ENCODE measurements at regions not wholly inside any gene's neighbourhood (a gene's known extent, or its start where the extent isn't known, plus 50 kb on each side); places are given as distances from the start of the nearest gene placed in this dataset.
"Not testable (repeated sequence)": the region's sequence is repeated elsewhere in the genome, so short reads cannot be mapped to it uniquely, and the experiment has no call there.

DNA sequence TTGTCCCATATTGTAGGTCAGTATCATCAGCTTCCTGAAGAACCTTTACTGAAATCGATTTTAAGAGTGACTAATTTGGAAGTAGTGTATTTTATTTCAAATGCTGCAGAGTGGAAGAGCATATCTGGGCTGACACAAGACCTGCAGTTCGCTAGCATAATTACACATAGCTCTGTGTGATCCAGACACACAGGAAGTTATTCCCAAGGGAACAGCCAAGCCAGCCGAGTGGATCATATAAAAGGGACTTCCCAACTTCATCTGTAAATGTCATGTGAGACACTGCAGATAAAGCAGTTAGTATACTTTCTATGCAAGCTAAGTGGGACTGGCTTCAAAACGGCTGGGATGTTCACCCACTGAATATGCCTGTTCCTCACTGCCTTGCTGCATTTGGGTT lies 760.4 kb downstream of the SLITRK1 start:
- no peak for DNase-seq (ENCODE audit: low read depth in 2 of 2)

DNA sequence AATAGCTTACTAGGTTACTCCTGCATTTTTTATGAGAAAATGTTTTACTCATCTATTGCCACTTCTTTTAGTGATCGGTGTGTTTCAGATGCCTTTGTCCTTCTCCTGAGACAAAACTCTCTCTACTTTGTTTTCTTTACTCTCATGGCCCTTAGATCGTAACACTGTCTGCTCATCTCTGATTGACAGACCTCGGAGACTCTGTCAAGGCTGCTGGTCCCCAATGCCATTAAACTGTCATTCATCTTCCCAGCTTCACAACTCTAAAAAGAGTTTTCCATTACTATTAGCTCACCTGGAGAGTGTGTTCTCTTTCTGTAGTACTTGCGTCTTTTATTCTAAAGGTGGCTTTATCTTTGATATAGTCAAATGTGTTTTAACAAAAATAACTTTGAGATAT lies 765.2 kb downstream of the SLITRK1 start:
- no peak for DNase-seq (ENCODE audit: low read depth in 2 of 2)

DNA sequence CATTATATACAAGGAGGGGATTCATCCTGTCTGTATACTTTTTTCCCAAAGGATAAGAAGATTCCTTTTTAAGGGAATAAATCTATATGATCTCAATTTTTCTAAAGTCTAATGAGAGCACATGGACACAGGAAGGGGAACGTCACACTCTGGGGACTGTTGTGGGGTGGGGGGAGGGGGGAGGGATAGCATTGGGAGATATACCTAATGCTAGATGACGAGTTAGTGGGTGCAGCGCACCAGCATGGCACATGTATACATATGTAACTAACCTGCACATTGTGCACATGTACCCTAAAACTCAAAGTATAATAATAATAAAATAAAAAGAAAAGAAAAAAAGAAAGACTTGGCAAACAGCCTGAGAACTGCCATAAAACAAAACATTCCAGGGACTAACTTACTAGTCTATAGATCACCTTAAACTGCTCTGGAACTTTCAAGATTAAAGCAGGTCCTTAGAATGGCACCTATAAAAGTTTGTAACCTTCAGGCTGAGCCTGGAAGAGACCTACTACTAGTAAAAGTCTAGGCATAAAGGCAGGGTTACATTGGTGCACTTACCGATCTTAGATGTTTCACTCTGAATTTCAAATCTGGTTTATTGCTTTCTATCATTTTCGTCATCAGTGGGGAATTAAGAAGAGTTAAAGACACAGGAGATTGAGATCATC lies 780.6 kb downstream of the SLITRK1 start:
- DNase-seq (ENCODE audit: low read depth in 2 of 2) = not testable (repeated sequence)

DNA sequence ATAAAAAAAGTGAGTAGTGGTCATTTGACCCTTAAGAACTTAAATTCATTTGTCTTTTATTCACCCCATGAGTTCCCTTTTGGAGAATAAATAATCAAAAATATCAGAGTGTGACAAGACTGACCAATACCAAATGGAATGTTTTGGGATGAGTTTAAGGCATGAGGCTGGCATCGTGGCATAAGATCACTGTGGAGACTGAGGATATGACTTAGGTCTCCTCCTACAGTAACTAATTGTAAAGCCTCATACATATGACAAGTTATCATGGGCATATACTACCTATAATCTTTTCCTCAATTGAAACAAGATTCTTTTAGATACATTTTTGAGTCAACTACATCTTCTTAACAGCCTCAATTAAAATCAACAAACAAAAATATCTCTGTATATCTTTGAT lies 782.0 kb downstream of the SLITRK1 start:
- no peak for DNase-seq (ENCODE audit: low read depth in 2 of 2)

DNA sequence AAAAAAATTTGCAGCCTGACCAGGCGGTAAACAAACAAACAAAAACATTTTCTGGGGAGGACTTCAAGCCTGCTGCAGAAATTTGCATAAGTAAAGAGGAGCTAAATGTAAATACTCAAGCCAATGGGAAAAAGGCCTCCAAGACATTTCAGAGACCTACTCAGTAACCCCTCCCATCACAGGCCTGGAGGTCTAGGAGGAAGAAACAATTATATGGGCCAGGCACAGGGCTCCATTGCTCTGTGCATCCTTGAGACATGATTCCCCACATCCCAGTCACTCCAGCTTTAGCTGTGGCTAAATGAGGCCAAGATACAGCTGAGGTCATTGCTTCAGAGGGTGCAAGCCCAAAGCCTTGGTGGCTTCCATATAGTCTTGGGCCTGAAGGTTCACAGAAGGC lies 793.4 kb downstream of the SLITRK1 start:
- no peak for DNase-seq (ENCODE audit: low read depth in 2 of 2)

DNA sequence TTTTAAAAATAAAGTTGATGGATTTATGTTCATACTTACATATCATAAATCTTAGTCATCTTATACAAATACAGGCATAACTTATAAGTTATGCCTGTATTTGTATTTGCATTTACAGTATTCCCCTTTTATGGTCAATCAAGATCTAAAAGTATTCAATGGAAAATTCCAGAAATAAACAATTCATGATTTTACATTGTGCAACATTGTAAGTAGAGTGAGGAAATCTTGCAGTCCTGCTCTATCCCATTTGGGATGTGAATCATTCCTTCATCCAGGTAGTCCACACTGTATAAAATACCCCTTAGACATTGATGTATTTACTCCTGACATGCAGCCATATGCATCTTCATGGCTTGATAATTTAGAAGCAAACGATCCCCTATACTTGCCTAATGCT lies 795.3 kb downstream of the SLITRK1 start:
- no peak for DNase-seq (ENCODE audit: low read depth in 2 of 2)

DNA sequence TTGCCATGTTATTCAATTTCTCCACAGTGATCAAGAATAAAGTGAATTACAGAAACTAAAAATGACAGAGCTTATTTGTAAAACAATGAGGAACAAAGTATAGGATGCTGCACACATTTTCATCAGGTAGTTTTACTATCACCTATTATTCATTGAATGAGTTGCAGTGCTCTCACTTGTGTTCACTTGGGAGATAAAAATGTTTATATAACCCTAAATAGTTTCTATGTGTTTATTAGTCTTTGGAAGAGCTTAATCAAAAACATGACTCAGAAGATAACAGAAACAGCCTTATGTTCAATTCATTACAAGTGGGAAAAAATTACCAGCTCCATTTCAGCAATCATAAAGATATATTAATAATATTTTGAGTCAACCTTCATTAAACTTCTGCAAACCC lies 796.2 kb downstream of the SLITRK1 start:
- no peak for DNase-seq (ENCODE audit: low read depth in 2 of 2)

DNA sequence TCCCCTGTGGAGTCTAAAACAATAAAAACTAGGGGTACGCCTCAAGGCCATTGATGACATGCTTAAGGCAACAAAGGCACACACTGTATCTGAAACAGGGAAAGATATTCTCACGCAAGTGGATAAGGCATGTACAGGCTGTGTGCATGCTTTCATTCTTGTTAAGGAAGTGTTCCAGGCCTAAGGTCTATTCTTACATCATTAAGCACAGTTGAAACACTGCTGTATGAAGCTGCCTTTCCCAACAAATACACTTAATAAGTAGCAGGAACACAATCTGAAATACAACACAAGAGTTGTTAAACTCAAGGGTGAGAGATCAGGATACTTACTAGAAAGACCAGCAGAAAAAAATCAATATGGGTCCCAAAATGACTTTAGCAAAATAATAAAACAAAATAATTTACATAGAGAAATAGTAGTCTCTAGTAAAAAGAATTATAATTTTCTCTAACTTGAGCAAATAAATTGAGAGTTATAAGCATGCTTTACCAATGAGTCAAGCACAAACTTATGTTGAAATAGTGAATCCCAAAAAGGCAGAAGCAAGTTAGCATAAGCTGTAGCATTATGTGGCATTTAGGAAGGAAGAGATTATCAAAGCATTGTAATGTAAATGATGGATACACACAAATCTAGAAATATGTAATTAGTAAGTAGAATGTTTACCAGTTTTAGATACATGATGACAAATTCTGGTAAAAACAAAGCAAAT lies 796.9 kb downstream of the SLITRK1 start:
- DNase-seq (ENCODE audit: low read depth in 2 of 2) = no peak

DNA sequence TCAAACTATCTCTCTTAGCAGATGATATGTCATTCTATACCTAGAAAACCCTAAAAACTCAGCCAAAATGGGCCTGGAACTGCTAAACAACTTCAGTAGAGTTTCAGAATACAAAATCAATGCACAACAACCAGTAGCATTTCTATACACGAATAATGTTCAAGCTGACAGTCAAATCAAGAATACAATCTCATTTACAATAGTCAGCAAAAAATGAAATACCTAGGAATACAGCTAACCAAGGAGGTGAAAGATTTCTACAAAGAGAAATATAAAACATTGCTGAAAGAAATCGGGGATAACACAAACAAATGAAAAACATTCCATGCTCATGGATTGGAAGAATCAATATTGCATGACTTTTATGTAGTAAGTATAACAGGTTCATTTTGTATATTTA lies 804.8 kb downstream of the SLITRK1 start:
- DNase-seq (ENCODE audit: low read depth in 2 of 2) = no peak

DNA sequence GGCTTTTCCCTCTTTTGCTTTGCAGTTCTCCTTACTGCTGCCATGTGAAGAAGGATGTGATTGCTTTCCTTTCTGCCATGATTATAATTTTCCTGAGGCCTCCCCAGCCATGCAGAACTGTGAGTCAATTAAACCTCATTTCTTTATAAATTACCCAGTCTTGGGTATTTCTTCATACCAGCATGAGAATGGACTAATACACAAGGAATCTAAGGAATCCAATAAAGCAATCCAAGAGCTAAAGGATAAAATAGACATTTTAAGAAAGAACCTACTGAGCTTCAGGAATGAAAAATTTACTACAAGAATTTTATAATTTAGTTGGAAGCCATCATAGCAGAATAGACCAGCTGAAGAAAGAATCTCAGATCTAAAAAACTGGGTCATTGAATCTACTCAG lies 808.3 kb downstream of the SLITRK1 start:
- DNase-seq (ENCODE audit: low read depth in 2 of 2) = not testable (repeated sequence)

DNA sequence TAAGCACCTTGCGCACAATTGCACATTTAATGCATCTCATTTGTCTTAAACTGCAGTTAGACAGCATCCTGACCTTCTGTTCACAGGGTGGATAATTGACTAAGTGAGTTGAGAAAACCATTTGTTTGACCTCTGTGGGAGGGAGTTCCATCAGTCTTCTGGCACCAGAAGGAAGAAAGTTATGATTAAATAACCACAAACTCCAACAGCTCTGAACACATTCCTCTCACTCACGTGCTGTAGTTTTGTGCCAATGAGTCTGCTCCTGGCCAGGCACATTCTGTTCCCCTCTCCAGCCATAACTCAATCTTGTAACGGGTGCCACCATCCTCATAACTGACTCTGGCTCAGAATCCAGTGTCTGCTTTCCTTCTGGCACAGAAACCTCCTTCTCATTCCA lies 817.2 kb downstream of the SLITRK1 start:
- DNase-seq (ENCODE audit: low read depth in 2 of 2) = no peak

DNA sequence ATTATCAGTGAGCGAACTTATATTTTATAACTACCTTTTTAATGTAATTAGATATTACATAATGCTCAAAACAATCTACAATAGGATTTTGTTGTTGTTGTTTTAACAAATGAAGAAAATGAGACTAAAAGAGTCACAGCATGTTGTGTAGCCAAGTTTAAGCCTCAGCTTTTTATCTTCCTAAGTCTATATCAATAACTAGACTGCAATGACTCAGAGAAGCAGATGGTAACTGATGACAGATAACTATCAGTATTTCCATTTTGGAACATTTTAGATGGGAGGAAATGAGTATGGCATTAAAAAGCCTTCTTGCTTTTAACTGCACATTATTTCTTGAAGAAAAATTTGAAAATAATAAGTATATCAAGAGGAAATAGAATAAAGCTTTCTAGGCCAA lies 825.2 kb downstream of the SLITRK1 start:
- no peak for DNase-seq (ENCODE audit: low read depth in 2 of 2)

DNA sequence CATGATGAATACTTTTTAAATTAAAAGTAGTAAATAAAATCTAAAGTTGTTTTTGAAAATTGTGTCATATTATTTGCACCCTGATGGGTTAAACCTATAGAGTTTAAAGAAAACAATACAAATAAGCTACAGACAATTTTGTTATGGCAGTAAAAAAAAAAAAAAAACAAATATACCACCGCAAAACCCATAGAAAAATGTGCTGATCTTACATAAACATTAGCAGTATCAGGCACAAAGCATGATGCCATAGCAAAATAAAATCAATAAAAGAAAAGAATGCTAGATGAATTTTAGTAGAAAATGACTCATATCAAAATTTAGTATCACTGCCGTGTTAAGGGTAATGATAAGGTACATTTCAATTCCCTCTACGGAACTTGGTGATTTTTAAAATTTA lies 826.0 kb downstream of the SLITRK1 start:
- DNase-seq (ENCODE audit: low read depth in 2 of 2) = no peak

DNA sequence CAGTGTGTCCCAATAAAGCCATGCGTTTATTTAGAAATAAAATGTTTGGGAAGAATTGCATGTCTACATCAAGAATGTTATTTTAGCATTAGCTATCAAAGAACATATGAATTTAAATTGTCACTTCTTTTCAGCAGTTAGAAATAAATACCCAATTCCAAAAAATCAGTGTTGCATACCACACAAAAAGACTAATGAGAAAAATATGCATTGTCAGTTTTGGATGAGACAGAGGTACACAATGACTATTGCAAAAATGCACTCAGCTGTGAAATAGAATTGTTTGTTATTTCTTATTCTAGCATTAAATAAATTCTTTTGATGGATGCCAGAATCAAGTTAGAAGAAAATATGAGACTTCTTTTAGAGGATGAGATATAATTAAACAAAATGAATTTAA lies 833.9 kb downstream of the SLITRK1 start:
- no peak for DNase-seq (ENCODE audit: low read depth in 2 of 2)

DNA sequence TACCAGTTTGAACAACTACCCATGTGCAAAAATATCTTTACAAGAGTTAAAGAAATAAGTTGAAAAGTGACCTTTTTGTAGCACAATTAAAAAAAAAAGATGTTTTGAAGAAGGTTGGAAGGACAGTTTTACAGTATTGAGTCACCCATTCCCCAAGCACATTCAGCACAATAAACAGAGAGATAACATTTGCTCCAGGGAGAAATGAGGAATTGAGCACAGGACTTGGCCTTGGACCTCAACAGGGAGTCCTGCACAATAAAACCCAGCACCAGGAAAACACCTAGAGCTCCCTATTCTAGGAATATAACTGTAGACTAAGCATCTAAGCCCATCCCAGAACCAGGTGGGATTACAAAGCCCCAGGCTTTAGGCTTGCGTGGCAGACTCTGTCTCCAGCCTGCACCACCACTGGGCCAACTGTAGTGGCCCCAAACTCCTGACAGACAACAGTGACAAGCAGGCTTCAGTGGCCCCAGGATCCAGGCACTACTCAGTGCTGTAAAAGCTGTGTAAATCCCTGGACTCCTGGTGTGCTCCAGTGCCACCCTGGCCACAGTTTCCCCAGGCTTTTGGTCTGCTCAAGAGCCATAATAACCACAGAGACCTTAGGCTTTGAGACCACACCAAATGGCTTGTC lies 857.2 kb downstream of the SLITRK1 start:
- no peak for DNase-seq (ENCODE audit: low read depth in 2 of 2)

DNA sequence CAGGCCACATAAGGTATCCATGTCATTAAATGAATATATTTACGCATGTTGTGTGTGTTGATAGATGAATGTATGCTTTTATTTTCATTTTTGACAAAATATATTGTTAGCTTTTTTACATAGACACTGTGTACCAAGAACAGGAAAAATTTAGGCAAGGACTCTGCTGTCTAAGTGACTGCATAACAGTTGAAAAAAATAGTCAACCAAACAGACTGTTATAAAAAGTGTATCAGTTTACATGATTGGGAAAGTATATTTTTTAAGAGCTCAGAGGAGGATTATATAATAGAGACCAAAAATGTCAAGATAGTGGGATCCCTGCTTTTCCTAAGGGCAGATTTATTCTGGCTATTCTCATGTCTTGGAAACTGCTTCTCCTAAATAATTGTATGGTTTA lies 858.0 kb downstream of the SLITRK1 start:
- no peak for DNase-seq (ENCODE audit: low read depth in 2 of 2)

DNA sequence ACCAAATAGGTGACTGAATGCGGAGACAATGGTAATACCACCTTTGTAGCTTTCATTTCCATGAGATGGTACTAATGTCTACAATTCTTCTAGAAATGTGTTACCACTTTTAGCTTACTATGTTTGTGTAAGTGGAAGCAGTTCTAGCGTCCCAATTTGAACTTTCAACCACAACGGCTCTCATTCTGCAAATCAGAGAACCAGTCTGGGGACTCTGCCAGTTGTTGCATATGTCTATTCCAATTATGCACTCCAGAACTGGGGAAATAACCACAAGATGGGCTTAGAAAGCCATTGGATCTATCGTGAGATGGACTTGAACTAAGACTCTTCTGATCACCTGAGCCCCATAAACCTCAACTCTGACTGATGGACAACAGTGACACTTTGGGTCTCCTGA lies 862.3 kb downstream of the SLITRK1 start:
- no peak for DNase-seq (ENCODE audit: low read depth in 2 of 2)

DNA sequence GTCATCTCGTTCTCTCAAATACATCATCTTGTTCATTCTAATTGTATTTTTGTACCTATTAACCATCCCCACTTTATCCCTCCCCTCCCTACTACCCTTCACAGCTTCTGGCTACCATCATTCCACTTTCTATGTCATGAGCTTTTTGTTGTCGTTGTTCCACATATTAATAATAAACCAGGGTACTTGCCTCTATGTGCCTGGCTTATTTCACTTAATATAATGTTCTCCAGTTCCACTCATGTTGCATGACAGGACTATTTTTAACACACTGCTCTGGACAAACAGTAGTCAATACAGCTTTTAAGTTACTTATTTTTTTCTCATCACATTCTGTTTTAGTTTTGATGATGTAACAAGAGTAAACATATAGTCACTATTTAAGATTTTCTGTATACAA lies 872.3 kb downstream of the SLITRK1 start:
- DNase-seq (ENCODE audit: low read depth in 2 of 2) = no peak

DNA sequence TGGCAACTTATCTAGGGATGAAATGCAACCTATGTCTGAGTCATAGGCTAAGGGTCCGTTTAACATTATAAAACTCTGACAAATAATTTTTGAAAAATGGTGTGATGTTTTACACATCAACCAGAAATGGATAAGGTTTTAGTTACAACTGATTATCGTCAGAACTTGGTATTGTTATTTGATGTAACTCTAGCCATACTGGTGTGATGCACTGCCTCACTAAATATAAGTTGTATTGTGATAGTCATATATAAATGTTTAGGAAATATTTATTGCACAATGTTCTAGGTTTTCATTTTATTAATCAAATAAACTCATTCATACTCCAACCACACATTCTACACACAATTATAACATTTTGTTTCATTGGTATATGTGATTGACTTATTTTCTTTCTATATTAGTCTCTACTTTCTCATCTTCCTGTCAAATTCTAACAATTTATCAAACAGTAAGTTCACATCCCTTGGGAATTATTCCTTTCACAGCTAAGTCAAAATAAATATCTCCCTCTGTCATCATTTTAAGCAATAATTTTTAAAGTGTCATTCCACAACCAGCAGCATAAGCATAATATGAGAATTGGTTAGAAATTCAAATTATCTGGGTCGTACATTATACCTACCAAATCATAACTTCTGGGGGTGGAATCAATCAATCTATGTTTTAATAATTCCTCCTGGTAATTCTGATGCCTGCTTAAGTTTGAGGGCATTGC lies 873.9 kb downstream of the SLITRK1 start:
- DNase-seq (ENCODE audit: low read depth in 2 of 2) = no peak

DNA sequence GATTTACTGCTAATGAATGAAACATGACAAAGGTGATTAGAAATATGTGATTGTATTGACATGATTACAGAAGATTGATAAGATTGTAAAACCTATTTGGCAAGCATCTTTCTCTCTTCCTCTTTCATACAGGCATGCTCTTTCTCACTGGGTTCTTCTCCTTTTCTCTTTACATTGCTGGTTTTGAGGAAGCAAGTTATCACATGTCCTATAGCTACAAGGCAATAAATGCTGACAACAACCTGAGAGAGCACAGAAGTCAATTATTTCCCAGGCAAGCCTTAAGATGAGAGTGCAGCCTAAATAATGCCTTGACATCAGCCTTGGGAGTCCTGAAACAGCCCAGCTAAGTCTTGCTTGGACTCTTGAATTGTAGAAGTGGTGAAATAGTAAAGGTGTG lies 875.0 kb downstream of the SLITRK1 start:
- no peak for DNase-seq (ENCODE audit: low read depth in 2 of 2)

DNA sequence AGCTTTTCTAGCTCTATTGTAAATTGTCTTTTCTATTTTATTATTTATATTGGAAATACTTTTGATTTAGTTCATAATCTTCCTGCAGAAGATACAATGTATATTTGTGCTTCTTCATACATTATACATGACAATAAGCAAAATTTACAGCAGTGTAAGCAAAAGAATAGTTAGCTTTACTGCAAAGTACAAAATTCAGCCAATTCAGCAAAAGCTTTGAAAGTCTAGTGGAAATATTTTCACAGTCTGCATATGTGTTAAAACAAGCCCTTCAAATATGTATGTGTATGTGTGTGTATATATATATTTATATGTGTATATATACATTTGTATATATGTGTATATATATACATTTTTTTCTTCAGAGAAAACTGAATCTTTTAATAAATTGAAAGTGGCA lies 879.1 kb downstream of the SLITRK1 start:
- no peak for DNase-seq (ENCODE audit: low read depth in 2 of 2)

DNA sequence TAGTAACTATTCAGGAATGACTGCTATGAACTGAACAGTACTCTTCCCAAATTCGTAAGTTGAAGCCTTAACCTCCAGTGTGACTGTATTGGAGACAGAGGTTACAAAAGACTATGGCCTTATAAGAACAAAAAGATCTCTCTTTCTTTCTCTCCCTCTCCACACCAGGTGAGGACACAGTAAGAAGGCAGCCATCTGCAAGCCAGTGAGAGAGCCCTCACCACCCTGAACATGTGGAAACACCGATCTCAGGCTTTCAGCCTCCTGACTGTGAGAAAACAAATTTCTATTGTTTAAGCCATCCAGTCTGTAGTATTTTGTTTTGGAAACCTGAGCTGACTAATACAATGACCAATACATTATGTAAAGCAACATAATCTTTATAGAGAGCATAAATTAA lies 888.9 kb downstream of the SLITRK1 start:
- DNase-seq (ENCODE audit: low read depth in 2 of 2) = no peak

DNA sequence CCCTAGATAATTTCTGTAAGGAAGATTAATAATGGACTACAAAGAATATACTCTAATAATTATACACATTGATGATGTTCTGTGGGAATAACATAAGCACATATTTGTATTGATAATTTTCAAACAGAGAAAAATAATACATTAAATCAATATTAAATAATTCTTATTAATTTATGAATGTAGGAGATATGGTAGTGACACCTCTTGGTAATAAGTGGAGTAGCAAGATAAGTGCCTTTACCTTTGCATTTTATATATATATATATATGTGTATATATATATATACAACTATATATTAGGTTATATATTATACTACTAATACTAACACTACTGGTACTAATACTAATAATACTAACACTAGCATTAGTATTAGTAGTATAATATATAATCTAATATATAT lies 905.8 kb downstream of the SLITRK1 start:
- no peak for DNase-seq (ENCODE audit: low read depth in 2 of 2)

Data from stimulated activated CD4-positive, alpha-beta T cell treated with anti-CD3 and anti-CD28 coated beads, Interleukin-4, amount 100 ng/mL, for 48 hours (primary cell).